Left kidney (tissue), 1 donor: ENCODE measurements at regions not wholly inside any gene's neighbourhood (a gene's known extent, or its start where the extent isn't known, plus 50 kb on each side); places are given as distances from the start of the nearest gene placed in this dataset.
A peak's percentile ranks its signal among the peaks of the same experiment; 100 is the strongest.

Experiments
- DNase-seq: peaks from one replicate; pipeline ENCODE4 v3.0.0-alpha.2; 2013

GRCh38 chrX:42519666-42520231, 258.2 kb downstream of the PPP1R2C start:
- no peak for DNase-seq

GRCh38 chrX:42515939-42516338, 262.0 kb downstream of the PPP1R2C start:
- DNase-seq = no peak

GRCh38 chrX:42505016-42505415, 272.9 kb downstream of the PPP1R2C start:
- no peak for DNase-seq

GRCh38 chrX:42499620-42500019, 278.3 kb downstream of the PPP1R2C start:
- no peak for DNase-seq

- DNase-seq = no peak
Measured at GRCh38 chrX:42497356-42497755, 280.6 kb downstream of the PPP1R2C start.

- DNase-seq = no peak
Measured at GRCh38 chrX:42496239-42496638, 281.7 kb downstream of the PPP1R2C start.

GRCh38 chrX:42495139-42495538, 282.8 kb downstream of the PPP1R2C start:
- no peak for DNase-seq

GRCh38 chrX:42491137-42491907, 286.6 kb downstream of the PPP1R2C start:
- DNase-seq = no peak

GRCh38 chrX:42490111-42490510, 287.9 kb downstream of the PPP1R2C start:
- no peak for DNase-seq

GRCh38 chrX:42485601-42486000, 292.4 kb downstream of the PPP1R2C start:
- no peak for DNase-seq

GRCh38 chrX:42484233-42484632, 293.7 kb downstream of the PPP1R2C start:
- no peak for DNase-seq

GRCh38 chrX:42477396-42477795, 300.6 kb downstream of the PPP1R2C start:
- DNase-seq = no peak

- DNase-seq = no peak
Measured at GRCh38 chrX:42472727-42473126, 305.2 kb downstream of the PPP1R2C start.

- no peak for DNase-seq
Measured at GRCh38 chrX:42466332-42467046, 311.5 kb downstream of the PPP1R2C start.

- no peak for DNase-seq
Measured at GRCh38 chrX:42465821-42466220, 312.1 kb downstream of the PPP1R2C start.

- DNase-seq = no peak
Measured at GRCh38 chrX:42463706-42464490, 314.1 kb downstream of the PPP1R2C start.

GRCh38 chrX:42462917-42463316, 315.0 kb downstream of the PPP1R2C start:
- no peak for DNase-seq

GRCh38 chrX:42460706-42461105, 317.3 kb downstream of the PPP1R2C start:
- DNase-seq = no peak

GRCh38 chrX:42459735-42460134, 318.2 kb downstream of the PPP1R2C start:
- no peak for DNase-seq

- DNase-seq = peak; percentile 19
Measured at GRCh38 chrX:42456176-42456700, 321.7 kb downstream of the PPP1R2C start.

- no peak for DNase-seq
Measured at GRCh38 chrX:42450228-42450627, 327.7 kb downstream of the PPP1R2C start.

GRCh38 chrX:42443267-42443666, 334.7 kb downstream of the PPP1R2C start:
- DNase-seq = no peak
